Kidney tubule cell (primary cell): ENCODE measurements at regions not wholly inside any gene's neighbourhood (a gene's known extent, or its start where the extent isn't known, plus 50 kb on each side); places are given as distances from the start of the nearest gene placed in this dataset.
"Not testable (repeated sequence)": the region's sequence is repeated elsewhere in the genome, so short reads cannot be mapped to it uniquely, and the experiment has no call there.

ENCODE experiments used
- DNase-seq: peaks from one replicate; pipeline ENCODE4 v3.0.0-alpha.2; 2018; ENCODE audit warnings: low spot score

GRCh38 chr18:14336017-14336416 is 203.8 kb upstream of the ZNF519 start:
- DNase-seq, result not testable (repeated sequence)

GRCh38 chr18:14321217-14321616 is 189.0 kb upstream of the ZNF519 start:
- DNase-seq, result not testable (repeated sequence)

GRCh38 chr18:14301255-14301654 is 169.0 kb upstream of the ZNF519 start:
- not testable (repeated sequence) for DNase-seq

GRCh38 chr18:14295081-14295480 is 162.8 kb upstream of the ZNF519 start:
- not testable (repeated sequence) for DNase-seq

- DNase-seq, result no peak
Observed at GRCh38 chr18:14285053-14285452, 152.8 kb upstream of the ZNF519 start.

- DNase-seq, result not testable (repeated sequence)
Observed at GRCh38 chr18:14275391-14275790, 143.2 kb upstream of the ZNF519 start.

GRCh38 chr18:14265637-14266410 is 133.6 kb upstream of the ZNF519 start:
- not testable (repeated sequence) for DNase-seq

- not testable (repeated sequence) for DNase-seq
Observed at GRCh38 chr18:14262786-14263185, 130.6 kb upstream of the ZNF519 start.

GRCh38 chr18:14250084-14250677 is 117.9 kb upstream of the ZNF519 start:
- not testable (repeated sequence) for DNase-seq

GRCh38 chr18:14239224-14239623 is 107.0 kb upstream of the ZNF519 start:
- not testable (repeated sequence) for DNase-seq

- not testable (repeated sequence) for DNase-seq
Observed at GRCh38 chr18:14236356-14237048, 104.3 kb upstream of the ZNF519 start.

- peak; percentile 4 for DNase-seq
Observed at GRCh38 chr18:14225286-14225679, 93.0 kb upstream of the ZNF519 start.

GRCh38 chr18:14224551-14225285 is 92.5 kb upstream of the ZNF519 start:
- DNase-seq, result not testable (repeated sequence)

- DNase-seq, result not testable (repeated sequence)
Observed at GRCh38 chr18:14223919-14224318, 91.7 kb upstream of the ZNF519 start.

- not testable (repeated sequence) for DNase-seq
Observed at GRCh38 chr18:14223231-14223822, 91.1 kb upstream of the ZNF519 start.

- not testable (repeated sequence) for DNase-seq
Observed at GRCh38 chr18:14222354-14223221, 90.4 kb upstream of the ZNF519 start.

GRCh38 chr18:14221689-14222088 is 89.5 kb upstream of the ZNF519 start:
- DNase-seq, result no peak

- DNase-seq, result not testable (repeated sequence)
Observed at GRCh38 chr18:14215952-14216351, 83.7 kb upstream of the ZNF519 start.

GRCh38 chr18:14203424-14203823 is 71.2 kb upstream of the ZNF519 start:
- DNase-seq, result not testable (repeated sequence)

- DNase-seq, result peak; percentile 2
Observed at GRCh38 chr18:14190776-14191442, 58.7 kb upstream of the ZNF519 start.
